Naive B cell (primary cell): ENCODE measurements at regions not wholly inside any gene's neighbourhood (a gene's known extent, or its start where the extent isn't known, plus 50 kb on each side); places are given as distances from the start of the nearest gene placed in this dataset.
"Not testable (repeated sequence)": the region's sequence is repeated elsewhere in the genome, so short reads cannot be mapped to it uniquely, and the experiment has no call there.

ENCODE experiments used
- ATAC-seq, 2 donors: fragments of 150-1000 bp; cut with Tn5 transposase; 2 replicates each; pipeline ENCODE4 v1.10.0; 2021; ENCODE audit warnings: low read depth in 2 of 2, mild to moderate bottlenecking in 2 of 2, moderate library complexity in 2 of 2
- DNase-seq: peaks from one replicate; pipeline ENCODE4 v3.0.0; 2022
- H3K27ac Mint-ChIP-seq, 6 donors: one replicate each; pipeline ENCODE4 v1.8.0; 2020 to 2022; ENCODE audit warnings: mild to moderate bottlenecking in 6 of 6, mixed read lengths in 6 of 6, moderate library complexity in 5 of 6, inconsistent platforms in 2 of 6
- H3K27me3 Mint-ChIP-seq, 3 donors: one replicate each; pipeline ENCODE4 v1.8.0; 2021 to 2022; ENCODE audit warnings: mixed read lengths in 3 of 3, mild to moderate bottlenecking in 1 of 3
- H3K36me3 Mint-ChIP-seq, 2 donors: one replicate each; pipeline ENCODE4 v1.8.0; 2020 to 2022; ENCODE audit warnings: mixed read lengths in 2 of 2, inconsistent platforms in 1 of 2, mild to moderate bottlenecking in 1 of 2
- H3K4me1 Mint-ChIP-seq, 3 donors: one replicate each; pipeline ENCODE4 v1.8.0; 2020 to 2022; ENCODE audit warnings: mixed read lengths in 3 of 3, inconsistent platforms in 1 of 3, mild to moderate bottlenecking in 1 of 3, moderate library complexity in 1 of 3
- H3K4me3 Mint-ChIP-seq, 8 donors: one replicate each; pipeline ENCODE4 v1.8.0; 2020 to 2022; ENCODE audit warnings: mild to moderate bottlenecking in 8 of 8, mixed read lengths in 8 of 8, moderate library complexity in 8 of 8, inconsistent platforms in 2 of 8
- H3K9me3 Mint-ChIP-seq, 7 donors: one replicate each; pipeline ENCODE4 v1.8.0; 2020 to 2022; ENCODE audit warnings: mixed read lengths in 7 of 7, mild to moderate bottlenecking in 5 of 7, inconsistent platforms in 2 of 7, moderate library complexity in 1 of 7

GRCh38 chr15:21735368-21735767 lies 142.2 kb downstream of the POTEB start:
- not testable (repeated sequence) for H3K27ac Mint-ChIP-seq, H3K4me3 Mint-ChIP-seq, H3K4me1 Mint-ChIP-seq, H3K27me3 Mint-ChIP-seq, H3K36me3 Mint-ChIP-seq, DNase-seq, H3K9me3 Mint-ChIP-seq
- ATAC-seq, result peak; percentile 26 to 45

- ATAC-seq, result peak; percentile 30 to 35
- H3K27me3 Mint-ChIP-seq, H3K27ac Mint-ChIP-seq, DNase-seq, H3K9me3 Mint-ChIP-seq, H3K36me3 Mint-ChIP-seq, H3K4me3 Mint-ChIP-seq, H3K4me1 Mint-ChIP-seq: not testable (repeated sequence)
Observed at GRCh38 chr15:21731496-21731895, 146.0 kb downstream of the POTEB start.

- DNase-seq, H3K36me3 Mint-ChIP-seq, H3K4me3 Mint-ChIP-seq, H3K27me3 Mint-ChIP-seq, H3K9me3 Mint-ChIP-seq, H3K27ac Mint-ChIP-seq, H3K4me1 Mint-ChIP-seq: not testable (repeated sequence)
- peak; percentile 81 for ATAC-seq
Observed at GRCh38 chr15:21730427-21731405, 146.8 kb downstream of the POTEB start.

- H3K27ac Mint-ChIP-seq, ATAC-seq: not testable (repeated sequence)
Observed at GRCh38 chr15:21724988-21725387, 152.5 kb downstream of the POTEB start.

GRCh38 chr15:21721115-21721514 lies 156.4 kb downstream of the POTEB start:
- ATAC-seq, H3K4me3 Mint-ChIP-seq: not testable (repeated sequence)

More at GRCh38 chr15:21724988-21725387, 152.5 kb downstream of the POTEB start:
- H3K36me3 Mint-ChIP-seq, H3K27me3 Mint-ChIP-seq, H3K4me3 Mint-ChIP-seq, DNase-seq, H3K4me1 Mint-ChIP-seq, H3K9me3 Mint-ChIP-seq: not testable (repeated sequence)

GRCh38 chr15:21718779-21719178 lies 158.8 kb downstream of the POTEB start:
- H3K4me3 Mint-ChIP-seq, H3K27ac Mint-ChIP-seq, H3K27me3 Mint-ChIP-seq, H3K9me3 Mint-ChIP-seq, DNase-seq, H3K4me1 Mint-ChIP-seq, H3K36me3 Mint-ChIP-seq: not testable (repeated sequence)
- peak; percentile 48 to 61 for ATAC-seq

More at GRCh38 chr15:21721115-21721514, 156.4 kb downstream of the POTEB start:
- not testable (repeated sequence) for H3K4me1 Mint-ChIP-seq, H3K9me3 Mint-ChIP-seq, H3K36me3 Mint-ChIP-seq, H3K27me3 Mint-ChIP-seq, DNase-seq, H3K27ac Mint-ChIP-seq

- H3K4me3 Mint-ChIP-seq, H3K4me1 Mint-ChIP-seq, H3K27me3 Mint-ChIP-seq, H3K27ac Mint-ChIP-seq, H3K36me3 Mint-ChIP-seq, H3K9me3 Mint-ChIP-seq, DNase-seq: not testable (repeated sequence)
- peak; percentile 82 to 83 for ATAC-seq
Observed at GRCh38 chr15:21718108-21718507, 159.4 kb downstream of the POTEB start.

- H3K4me3 Mint-ChIP-seq, H3K9me3 Mint-ChIP-seq, H3K4me1 Mint-ChIP-seq, H3K36me3 Mint-ChIP-seq, H3K27ac Mint-ChIP-seq, H3K27me3 Mint-ChIP-seq, DNase-seq: not testable (repeated sequence)
- peak; percentile 47 to 54 for ATAC-seq
Observed at GRCh38 chr15:21717661-21718060, 159.9 kb downstream of the POTEB start.

- not testable (repeated sequence) for H3K4me1 Mint-ChIP-seq, H3K36me3 Mint-ChIP-seq, H3K9me3 Mint-ChIP-seq, H3K27ac Mint-ChIP-seq, H3K27me3 Mint-ChIP-seq, H3K4me3 Mint-ChIP-seq, DNase-seq
- ATAC-seq, result peak; percentile 99
Observed at GRCh38 chr15:21705480-21705879, 172.1 kb downstream of the POTEB start.

- H3K27ac Mint-ChIP-seq, H3K4me1 Mint-ChIP-seq, ATAC-seq, H3K9me3 Mint-ChIP-seq, H3K4me3 Mint-ChIP-seq, H3K27me3 Mint-ChIP-seq, H3K36me3 Mint-ChIP-seq, DNase-seq: not testable (repeated sequence)
Observed at GRCh38 chr15:21698620-21699019, 178.9 kb downstream of the POTEB start.

- not testable (repeated sequence) for H3K27ac Mint-ChIP-seq, H3K27me3 Mint-ChIP-seq, H3K4me3 Mint-ChIP-seq, H3K36me3 Mint-ChIP-seq, H3K4me1 Mint-ChIP-seq, DNase-seq, H3K9me3 Mint-ChIP-seq, ATAC-seq
Observed at GRCh38 chr15:21695089-21695488, 182.4 kb downstream of the POTEB start.

- H3K9me3 Mint-ChIP-seq, H3K36me3 Mint-ChIP-seq, H3K27ac Mint-ChIP-seq, H3K4me3 Mint-ChIP-seq, H3K4me1 Mint-ChIP-seq, H3K27me3 Mint-ChIP-seq, DNase-seq: not testable (repeated sequence)
- peak; percentile 35 to 82 for ATAC-seq
Observed at GRCh38 chr15:21692471-21693102, 184.9 kb downstream of the POTEB start.

GRCh38 chr15:21656798-21657397 lies 216.6 kb upstream of the POTEB3 start:
- not testable (repeated sequence) for H3K4me1 Mint-ChIP-seq

More at GRCh38 chr15:21656798-21657397, 216.6 kb upstream of the POTEB3 start:
- not testable (repeated sequence) for DNase-seq, H3K4me3 Mint-ChIP-seq, H3K36me3 Mint-ChIP-seq, H3K27ac Mint-ChIP-seq, H3K27me3 Mint-ChIP-seq, H3K9me3 Mint-ChIP-seq
- ATAC-seq, result peak; percentile 68 to 82
